ENCODE measurements at regions not wholly inside any gene's neighbourhood (a gene's known extent, or its start where the extent isn't known, plus 50 kb on each side); places are given as distances from the start of the nearest gene placed in this dataset.
"Not testable (repeated sequence)": the region's sequence is repeated elsewhere in the genome, so short reads cannot be mapped to it uniquely, and the experiment has no call there.

DNA sequence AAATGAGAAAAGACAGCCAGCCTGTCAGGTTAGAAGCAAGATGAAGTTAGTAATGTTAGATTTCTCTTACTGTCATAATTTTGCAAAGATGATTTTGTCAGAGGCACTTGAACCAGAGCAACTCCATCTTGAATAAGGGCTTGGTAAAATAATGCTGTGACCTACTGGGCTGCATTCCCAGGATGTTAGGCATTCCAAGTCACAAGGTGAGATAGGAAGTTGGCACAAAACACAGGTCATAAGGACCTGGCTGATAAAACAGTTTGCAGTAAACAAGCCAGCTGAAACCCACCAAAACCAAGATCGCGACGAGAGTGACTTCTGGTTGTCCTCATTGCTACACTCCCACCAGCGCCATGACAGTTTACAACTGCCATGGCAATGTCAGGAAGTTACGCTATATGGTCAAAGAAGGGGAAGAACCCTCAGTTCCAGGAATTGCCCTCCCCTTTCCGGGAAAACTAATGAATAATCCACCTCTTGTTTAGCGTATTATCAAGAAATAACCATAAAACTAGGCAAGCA lies 1313.5 kb upstream of the TMEM132C start:
- DNase-seq = no peak

DNA sequence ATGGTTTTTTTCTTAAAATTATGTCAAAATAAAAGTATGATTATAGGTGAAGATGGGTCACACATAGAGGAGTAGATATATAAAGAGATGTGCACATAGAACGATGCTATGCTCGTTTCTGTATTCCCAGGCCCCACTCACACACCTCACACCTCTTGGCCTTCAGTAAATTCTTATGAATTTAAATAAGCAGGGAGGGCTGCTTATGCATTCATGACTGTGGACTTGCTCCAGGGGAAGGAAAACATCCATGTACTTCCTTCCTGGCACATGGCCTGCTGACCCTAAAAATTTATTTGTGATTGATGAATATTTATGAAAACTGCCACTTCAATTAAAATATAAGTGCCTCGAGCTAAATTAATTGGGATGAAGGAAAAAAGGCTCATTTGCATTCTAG lies 1306.7 kb upstream of the TMEM132C start:
- DNase-seq = no peak

DNA sequence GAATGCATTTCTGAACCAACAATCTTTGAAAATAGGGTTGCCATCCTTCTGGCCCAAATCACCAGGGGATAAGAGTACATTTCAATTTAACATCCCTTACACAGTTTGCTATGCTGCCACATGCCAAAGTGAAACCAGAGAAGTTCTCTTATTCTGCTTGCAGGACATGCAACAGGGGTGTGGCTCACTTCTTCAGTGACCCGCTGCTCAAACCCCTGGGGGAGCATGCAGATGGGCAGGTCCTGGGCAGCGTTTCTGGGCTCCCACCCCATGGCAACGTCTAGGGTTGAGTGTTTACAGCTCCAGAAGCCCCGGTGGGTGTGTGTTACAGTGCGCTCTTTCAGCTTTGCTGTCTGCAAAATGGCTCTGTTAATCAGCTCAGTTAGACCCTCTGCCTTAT lies 1306.3 kb upstream of the TMEM132C start:
- no peak for DNase-seq

DNA sequence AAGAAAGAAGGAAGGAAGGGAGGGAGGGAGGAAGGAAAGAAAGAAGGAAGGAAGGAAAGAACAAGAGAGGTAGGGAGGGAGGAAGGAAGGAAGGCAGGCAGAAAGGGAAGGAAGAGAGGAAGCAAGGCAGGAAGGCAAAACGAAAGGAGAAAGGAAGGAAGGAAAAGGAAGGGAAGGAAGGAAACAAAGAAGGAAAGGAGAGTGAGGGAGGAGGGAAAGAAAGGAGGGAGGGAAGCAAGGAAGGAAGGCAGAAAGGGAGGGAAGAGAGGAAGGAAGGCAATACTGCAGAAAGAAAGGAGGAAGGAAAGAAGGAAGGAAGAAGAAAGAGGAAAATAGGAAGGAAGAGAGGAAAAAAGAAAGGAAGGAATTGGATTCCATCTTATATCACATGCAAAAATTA lies 1303.1 kb upstream of the TMEM132C start:
- DNase-seq = no peak

DNA sequence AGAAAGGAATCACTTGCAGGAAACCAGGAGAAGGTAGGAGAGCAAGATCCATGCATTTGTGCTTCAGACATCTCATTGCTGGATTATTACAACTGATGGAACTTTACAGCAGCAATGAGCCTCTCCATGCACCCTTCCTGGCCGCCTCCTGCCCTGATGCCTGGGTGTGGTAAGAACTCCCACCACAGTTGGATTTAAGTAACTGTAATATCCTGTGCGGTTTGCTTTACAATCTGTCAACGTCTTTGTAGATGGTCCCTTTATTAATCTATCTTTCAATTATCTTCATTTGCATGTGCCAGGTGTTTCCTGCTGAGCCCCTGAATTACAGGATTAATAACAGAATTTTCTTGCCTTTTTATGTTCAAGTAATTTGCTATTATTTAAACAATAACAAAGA lies 1300.5 kb upstream of the TMEM132C start:
- no peak for DNase-seq

DNA sequence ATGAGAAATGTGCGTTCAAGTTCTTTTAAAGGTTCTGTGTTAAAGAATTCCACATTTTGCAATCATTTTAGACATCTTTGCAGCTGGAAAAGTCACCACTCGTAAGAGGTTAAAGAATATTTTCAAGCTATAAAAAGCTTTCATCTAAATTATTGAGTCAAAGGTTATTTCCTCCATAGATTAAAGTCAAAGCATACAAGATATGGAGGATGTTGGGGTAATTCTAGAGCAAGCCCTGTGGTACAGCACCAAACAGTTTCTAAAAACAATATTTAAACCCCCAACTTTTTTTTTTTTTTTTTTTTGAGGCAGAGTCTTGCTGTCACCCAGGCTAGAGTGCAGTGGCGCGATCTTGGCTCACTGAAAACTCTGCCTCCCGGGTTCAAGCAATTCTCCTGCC lies 1299.8 kb upstream of the TMEM132C start:
- DNase-seq = no peak

DNA sequence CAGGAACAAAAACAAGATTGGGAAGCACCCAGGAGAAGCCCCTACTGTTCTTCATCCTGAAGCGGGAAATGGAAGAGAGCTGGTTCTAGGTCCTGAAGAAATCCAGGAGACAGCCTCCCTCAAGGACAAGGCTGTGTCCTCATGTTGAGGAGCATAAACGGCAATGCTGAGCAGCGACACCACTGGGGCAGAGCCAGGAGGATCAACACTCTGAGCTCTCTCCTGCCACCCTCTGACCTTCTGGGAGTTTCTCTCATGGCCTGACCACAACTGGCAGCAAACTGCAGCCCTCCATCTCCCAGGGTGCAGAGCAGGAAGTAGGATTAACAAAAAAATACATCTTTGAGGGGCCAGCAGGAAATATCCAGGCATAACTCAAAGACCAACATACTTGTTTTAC lies 1292.2 kb upstream of the TMEM132C start:
- DNase-seq = no peak

DNA sequence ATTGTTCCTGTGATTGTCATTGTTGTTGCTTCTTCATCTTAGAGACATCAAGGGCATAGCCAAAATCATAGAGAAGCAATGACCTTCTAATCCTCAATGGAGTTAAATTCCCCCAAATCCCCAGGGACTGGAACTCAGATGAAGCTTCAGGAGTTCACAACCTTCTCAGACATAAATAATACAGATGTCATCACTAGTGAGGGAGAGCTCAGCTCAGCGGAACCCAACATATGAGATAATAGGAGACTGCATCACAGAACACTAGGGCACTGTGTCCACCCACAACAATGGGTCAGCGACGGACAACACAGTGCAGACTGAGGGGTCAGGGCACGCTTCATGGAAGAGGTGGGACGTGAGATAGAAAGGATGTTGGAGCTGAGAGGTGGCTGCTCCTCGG lies 1290.4 kb upstream of the TMEM132C start:
- DNase-seq = no peak

DNA sequence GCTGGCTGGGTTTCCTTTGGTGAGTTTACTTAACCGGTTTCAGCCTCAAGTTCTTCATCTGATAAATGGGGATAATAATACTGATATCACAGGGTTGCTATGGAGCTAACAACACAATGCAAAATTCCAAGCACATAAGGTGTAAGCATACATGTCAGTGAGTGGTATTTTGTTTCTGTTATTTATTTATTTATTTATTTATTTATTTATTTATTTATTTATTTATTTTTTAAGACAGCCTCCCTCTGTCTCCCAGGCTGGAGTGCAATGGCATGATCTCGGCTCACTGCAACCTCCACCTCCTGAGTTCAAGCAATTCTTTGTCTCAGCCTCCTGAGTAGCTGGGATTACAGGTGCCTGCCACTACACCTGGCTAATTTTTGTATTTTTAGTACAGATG lies 1287.4 kb upstream of the TMEM132C start:
- not testable (repeated sequence) for DNase-seq

DNA sequence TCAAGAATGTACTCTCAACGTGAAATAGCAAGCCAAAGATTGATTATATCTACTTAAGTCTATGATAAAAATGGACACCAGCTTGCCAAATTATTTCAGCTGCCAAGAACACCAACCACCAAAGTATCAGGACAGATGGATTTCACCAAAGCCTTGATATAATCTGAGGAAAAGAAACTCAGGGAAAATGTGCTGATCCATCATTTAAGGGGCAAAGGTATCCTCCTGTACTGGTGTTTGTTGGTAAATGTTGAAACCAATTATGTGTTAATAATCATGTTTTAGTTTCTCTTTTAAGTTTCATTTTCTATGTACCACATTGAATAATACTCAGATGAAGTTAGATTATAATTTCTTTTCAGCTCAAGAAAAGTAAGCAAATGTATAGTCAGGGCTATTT lies 1284.3 kb upstream of the TMEM132C start:
- no peak for DNase-seq

DNA sequence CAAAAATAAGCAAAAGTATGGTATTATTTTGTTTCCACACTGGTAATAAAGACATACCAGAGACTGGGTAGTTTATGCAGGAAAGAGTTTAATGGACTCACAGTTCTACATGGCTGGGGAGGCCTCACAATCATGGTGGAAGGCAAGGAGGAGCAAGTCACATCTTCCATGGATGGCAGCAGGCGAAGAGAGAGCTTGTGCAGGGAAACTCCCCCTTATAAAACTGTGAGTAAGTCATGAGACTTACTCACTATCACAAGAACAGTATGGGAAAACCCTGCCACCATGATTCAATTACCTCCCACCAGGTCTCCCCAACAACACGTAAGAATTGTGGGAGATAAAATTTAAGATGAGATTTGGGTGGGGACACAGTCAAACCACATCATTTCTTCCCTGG lies 1283.2 kb upstream of the TMEM132C start:
- not testable (repeated sequence) for DNase-seq

DNA sequence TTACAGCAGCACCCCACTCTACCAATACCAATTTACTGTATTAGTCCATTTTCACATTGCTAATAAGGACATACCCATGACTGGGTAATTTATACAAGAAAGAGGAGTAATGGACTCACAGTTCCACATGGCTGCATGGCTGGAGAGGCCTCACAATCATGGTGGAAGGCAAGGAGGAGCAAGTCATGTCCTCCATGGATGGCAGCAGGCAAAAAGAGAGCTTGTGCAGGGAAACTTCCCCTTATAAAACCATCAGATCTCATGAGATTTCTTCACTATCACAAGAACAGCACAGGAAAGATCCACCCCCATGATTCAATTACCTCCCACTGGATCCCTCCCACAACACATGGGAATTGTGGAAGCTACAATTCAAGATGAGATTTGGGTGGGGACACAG lies 1281.3 kb upstream of the TMEM132C start:
- not testable (repeated sequence) for DNase-seq

DNA sequence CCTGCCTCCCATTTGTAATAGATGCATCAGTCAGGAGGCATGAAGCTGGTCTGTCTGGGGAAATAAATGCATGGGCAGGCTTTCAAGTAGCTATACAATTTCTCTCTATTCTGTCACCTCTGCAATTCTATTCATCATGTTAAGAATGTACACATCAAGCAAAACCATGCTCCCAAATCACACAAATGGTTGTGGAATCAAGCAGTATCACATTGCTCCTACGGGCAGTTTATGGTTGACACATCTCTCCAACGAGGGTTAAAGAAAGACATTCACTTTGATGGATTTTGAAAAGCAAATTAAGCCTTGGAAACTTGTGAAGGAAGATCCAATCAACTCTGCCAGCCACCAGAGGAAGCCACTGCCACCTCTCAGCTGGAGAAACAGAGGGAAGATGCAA lies 1277.4 kb upstream of the TMEM132C start:
- DNase-seq = no peak

DNA sequence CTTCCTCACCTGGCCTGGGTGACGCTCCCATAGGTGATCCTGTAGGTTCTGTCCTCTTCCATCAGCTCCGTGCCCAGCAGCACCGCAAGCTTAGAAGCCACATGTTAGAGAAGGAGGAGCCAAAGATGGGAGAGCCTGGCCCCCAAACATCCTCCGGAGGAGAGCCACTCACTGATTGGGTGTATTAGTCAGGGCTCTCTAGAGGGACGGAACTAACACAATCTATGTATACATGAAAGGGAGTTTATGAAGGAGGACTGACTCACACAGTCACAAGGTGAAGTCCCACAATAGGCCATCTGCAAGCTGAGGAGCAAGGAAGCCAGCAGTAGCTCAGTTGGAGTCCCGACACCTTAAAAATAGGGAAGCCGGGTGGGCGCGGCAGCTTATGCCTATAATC lies 1273.1 kb upstream of the TMEM132C start:
- DNase-seq = no peak

DNA sequence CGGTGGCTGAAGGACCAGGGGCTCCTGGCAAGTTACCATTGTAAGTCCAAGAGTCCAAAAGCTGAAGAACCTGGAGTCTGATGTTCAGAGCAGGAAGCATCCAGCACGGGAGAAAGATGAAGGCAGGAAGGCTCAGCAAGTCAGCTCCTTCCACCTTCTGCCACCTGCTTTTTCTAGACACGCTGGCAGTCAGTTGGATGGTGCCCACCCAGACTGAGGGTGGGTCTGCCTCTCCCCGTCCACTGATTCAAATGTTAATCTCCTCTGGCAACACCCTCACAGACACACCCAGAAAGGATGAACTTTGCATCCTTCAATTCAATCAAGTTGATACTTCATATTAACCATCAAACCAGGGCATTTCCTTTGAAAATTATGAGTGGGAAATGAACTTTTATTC lies 1272.4 kb upstream of the TMEM132C start:
- DNase-seq = no peak

DNA sequence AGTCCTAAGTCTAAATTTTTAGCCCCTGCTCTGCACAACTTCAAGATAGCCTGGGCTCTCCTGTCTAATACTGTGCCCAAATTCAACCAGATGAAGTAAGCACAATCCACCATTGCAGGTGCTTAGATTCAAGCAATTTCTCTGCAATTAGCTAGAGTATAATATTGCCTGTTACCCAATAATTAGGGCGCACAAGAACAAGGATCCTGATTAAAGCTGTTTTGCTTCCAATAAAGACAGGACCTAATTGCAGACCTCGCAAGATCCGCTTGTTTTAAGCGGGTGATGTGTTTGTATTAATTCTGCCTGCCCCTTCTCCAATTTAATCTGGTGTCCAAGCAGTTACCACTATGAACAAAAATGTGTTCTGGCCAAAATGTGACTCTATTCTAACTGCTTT lies 1268.9 kb upstream of the TMEM132C start:
- DNase-seq = no peak

DNA sequence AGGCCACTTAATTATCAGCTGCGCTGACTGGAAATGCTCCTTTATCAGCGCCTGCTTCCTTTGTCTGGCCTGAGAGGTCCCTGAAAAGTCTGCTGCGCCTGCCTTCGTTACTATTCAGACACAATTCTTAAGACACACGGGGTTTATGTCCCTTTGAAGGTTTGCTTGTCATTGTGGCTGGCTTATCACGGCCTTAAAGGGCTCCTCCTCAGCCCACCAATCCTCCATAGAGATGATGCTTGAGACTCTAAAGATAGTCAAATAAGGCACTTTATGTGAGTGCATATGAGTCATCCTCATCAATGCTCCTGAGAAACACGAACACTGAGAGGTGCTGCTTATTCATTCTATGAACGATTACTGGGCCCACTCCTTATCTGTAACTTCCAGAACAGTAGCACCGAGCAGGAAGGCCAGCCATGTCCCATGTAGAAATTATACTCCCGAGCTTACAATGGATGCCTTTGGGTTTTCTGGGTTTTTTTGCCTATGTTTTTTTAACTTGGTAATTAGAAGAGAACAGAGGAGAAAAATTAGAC lies 1268.2 kb upstream of the TMEM132C start:
- no peak for DNase-seq

DNA sequence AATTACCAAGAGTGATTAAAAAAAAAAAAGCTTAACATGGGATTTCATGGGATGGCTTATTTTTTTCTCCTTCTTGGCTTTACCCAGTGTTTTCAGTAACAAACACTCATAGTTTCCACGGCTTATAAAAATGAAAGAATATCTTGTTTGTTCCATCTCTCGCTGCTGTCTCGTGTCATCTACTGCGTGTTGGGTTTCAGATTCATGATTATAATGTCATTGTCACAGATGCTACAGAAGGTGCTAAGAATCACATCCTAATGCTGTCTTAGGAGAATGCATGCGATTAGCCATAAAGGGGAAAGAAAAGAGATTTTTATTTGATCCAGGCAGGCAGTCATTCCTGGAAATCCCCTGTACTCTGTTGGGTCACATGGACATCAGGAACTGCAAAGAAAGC lies 1267.6 kb upstream of the TMEM132C start:
- no peak for DNase-seq

DNA sequence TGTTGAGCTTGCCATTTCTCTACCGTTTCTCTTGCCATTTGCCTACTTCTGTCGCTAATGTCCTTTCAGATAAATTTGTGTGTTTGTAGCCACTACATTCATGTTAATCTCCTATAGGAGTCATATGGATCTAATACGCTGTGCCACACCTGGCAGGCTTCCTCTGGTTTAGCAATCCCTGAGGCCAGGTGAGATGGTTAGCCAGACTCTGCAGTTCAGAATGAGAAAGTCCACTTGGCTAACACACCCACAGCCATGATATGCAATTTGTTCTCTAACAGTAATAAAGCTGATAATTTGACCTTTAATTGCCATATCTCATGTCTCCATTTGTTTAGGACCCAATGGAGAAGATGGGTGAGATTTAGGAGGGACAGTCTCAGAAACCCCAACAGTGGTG lies 1261.6 kb upstream of the TMEM132C start:
- no peak for DNase-seq

DNA sequence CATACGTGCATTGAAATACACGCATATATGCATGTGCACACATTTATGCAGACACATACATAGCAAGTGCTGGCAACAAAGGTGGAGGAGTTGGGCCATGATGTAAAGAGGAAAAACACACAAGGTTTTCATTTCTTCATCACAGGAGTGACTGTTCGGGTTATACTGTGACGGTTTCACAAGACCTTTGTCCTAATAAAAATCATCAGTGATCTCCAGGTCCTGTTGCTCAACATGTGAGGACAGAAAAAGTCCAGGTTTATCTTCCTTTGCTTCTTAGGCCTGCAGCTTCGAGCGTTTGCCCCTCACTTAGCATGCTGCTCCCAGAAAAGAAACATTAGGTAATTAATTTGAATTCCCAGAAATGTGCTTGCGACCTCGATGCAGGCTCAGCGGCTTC lies 1260.0 kb upstream of the TMEM132C start:
- DNase-seq = no peak

DNA sequence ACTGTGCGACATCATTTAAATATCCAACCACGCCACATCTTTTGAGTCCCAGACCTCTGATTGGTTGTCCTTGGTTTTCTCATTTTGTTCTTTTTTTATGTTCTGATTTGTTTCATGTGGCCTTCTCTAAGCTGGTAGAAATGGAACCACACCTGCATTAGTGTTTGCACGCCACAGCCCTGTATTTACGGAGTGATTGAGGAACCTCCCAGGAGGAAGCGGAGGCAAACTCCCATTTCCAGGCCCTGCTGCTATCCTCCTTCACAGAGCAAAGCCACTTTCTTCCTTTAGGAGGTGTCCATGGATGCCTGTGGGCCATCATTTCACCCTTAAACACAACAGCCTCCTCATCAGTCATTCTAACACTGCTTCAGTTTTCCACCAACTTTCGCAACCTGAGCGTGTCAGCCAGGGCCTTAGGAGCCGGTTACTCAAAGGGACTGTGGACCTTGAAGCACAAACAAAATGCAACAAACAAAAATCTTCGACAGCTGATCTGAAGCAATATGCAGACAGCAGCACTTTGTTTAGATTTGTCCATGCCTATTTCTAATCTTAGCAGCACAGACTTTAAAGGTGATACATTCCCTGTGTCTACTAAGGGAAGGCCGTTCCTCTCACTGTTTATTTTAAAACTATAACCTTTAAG lies 1258.1 kb upstream of the TMEM132C start:
- DNase-seq = no peak

DNA sequence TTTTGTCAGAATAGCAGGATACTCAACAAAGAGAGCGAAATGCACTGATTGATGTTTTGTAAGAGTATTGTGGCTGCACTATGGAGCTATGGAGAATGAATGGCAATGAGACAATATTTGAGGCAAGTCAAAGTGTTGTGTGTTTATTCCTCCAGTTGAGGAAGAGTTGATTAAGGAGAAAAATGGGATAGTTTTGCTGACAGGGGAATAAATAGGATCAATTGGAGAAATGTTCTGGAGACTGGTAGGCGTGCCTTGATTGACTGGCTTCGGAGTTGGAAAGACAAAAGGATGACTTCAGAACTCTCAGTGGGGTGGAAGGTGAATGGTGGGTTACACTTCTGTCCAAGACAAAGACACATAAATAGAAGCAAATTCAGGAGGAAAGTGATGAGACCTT lies 1254.9 kb upstream of the TMEM132C start:
- DNase-seq = no peak

DNA sequence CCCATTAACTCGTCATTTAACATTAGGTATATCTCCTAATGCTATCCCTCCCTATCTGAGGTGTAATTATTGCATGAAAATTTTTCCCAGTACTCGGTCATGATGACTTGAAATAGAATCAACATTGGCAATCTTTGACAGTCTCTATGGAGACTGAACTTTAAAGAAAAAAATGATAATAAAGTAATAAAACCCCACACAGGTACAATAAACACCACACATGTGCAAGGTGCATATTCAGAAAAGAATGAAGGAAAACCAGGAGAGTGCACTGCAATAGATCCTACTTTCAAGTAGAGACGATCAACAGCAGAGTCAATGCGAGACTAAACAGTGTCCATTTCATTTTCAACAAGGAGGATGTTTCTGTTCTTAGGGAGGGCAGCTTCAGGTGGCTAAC lies 1253.8 kb upstream of the TMEM132C start:
- DNase-seq = no peak

DNA sequence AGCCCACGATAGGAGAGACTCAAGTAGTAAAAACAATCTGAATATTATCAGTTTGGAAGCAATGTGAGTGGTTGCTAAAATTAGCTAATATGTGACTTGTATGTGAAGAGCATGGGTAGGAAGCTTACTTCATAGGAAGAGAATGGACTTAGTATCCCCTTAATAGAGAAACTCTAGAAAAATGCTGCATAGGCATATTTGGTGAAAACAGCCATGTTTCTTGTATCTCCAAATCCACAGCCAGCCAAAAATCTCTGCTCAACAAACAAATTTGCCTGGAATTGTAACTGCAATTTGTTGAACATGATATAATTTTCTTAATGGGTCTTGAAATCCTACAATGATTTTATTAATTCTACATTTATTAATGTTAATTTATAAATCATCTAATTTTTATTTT lies 1252.9 kb upstream of the TMEM132C start:
- no peak for DNase-seq

DNA sequence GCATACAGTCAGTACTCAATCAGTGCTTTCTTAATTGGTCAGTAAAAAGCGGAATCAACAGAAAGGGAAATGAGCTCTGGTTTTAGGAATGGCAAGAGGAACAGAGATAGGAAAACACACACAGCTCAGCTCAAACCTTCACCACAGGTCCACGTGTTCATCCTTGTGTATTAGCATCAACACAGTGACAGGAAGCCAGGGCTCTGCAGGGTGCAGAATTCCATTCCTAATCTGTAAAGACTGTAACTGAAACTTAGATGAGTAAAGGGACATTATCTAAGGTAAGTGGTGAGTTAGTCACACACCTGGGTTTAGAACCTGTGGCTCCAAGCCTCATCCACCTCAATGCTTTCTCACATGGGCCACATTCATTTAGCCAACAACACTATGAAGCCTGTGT lies 1242.2 kb upstream of the TMEM132C start:
- no peak for DNase-seq
